Large intestine (tissue), 3 donors: ENCODE measurements at regions not wholly inside any gene's neighbourhood (a gene's known extent, or its start where the extent isn't known, plus 50 kb on each side); places are given as distances from the start of the nearest gene placed in this dataset.

Source experiments
- DNase-seq, 2 donors: peaks; one replicate each; pipeline versions ENCODE4 v3.0.0 to v3.0.0-alpha.2; 2013
- H3K27ac ChIP-seq: one replicate; pipeline ENCODE4 v1.5.1; 2013; ENCODE audit warnings: low read length
- H3K27me3 ChIP-seq: 2 replicates; pipeline ENCODE4 v1.6.1; 2013; ENCODE audit warnings: low read length; ENCODE audit not compliant: control insufficient read depth, insufficient read depth
- H3K36me3 ChIP-seq: 2 replicates; pipeline ENCODE4 v1.6.1; 2013; ENCODE audit warnings: low read length; ENCODE audit not compliant: control insufficient read depth, insufficient read depth
- H3K4me1 ChIP-seq: one replicate; pipeline ENCODE4 v1.6.1; 2013; ENCODE audit warnings: low read length; ENCODE audit not compliant: control insufficient read depth, insufficient read depth
- H3K4me3 ChIP-seq: one replicate; pipeline ENCODE4 v1.5.1; 2013; ENCODE audit warnings: low read length
- H3K9me3 ChIP-seq: one replicate; pipeline ENCODE4 v1.6.1; 2013; ENCODE audit warnings: mild to moderate bottlenecking, low read depth, low read length, moderate library complexity; ENCODE audit not compliant: control insufficient read depth
- WGBS: methylation state at CpG from one replicate; pipeline ENCODE4 v1.1.5; 2013; ENCODE audit warnings: low lambda C conversion rate; ENCODE audit not compliant: insufficient coverage; 5-methylcytosine and 5-hydroxymethylcytosine counted together

DNA sequence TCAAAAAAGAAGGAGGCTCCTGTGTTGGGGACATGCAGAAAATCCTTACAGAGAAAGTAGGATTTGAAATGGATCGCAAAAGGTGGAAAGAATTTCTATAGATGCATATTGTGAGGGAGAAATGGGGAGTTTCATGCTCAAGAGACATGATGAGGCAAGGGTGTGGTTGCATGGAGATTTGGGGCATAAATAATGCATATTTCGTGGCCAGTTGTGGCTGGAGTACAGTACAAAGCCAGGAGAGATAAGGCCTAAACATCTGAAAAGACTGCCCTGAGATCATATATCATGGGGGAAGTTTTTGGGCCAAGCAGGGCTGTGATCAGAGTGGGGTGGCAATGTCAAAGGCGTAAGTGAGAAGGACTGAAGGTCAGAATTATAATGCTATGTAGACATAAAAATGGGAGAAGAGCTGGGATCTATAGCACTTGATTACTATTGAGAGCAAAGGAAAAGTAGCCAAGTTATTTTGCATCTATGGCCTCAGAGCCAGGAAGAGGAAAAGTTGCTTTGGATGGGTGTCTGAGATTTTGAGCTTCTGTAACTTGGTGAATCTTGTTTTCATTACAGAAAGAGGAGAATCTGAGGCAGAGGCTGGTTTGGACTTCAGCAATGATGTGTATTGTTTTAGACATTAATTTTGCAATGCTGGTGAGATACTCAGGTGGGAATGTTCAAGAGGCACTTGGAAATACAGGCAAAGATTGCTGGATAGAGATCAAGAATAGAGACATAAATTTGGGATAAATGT, 166.6 kb downstream of the INHBA start:
- DNase-seq, result no peak
- no peak overlapping the region for H3K27ac ChIP-seq
- no peaks in the 10 kb centered on the region for H3K36me3 ChIP-seq
- no peaks in the 10 kb centered on the region for H3K9me3 ChIP-seq
- H3K4me1 ChIP-seq, result no peaks in the 10 kb centered on the region
- no peaks in the 10 kb centered on the region for H3K27me3 ChIP-seq
- no peak overlapping the region for H3K4me3 ChIP-seq
- WGBS, result 86% methylated on average over 2 of the region's 3 CpGs

DNA sequence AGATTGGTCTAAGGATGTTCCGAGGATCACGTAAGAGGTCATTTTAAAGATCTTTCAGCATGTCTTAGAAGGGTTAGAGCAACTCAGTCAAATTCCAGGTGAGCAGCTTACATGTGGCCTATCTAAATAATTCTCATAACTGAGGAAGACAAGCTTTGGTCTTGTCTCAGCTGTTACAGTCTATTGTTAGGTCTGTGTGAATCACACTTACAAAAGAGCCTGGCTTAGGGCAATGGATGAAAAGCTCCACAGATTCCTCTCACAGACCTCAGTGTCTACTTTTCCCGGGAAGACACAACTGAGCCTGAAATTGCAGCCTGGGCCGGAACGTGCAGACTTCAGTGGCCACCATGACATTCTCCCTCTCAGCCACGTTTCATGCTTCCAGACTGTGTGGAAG, 173.1 kb downstream of the INHBA start:
- no peak for DNase-seq
- Histone ChIP-seq H3K27ac (no peak overlapping the region), H3K4me1 (no peaks in the 10 kb centered on the region), H3K27me3 (no peaks in the 10 kb centered on the region), H3K9me3 (no peaks in the 10 kb centered on the region), H3K4me3 (no peak overlapping the region), H3K36me3 (no peaks in the 10 kb centered on the region)
- WGBS, result no CpG with 5 or more reads among the region's 6 CpGs

DNA sequence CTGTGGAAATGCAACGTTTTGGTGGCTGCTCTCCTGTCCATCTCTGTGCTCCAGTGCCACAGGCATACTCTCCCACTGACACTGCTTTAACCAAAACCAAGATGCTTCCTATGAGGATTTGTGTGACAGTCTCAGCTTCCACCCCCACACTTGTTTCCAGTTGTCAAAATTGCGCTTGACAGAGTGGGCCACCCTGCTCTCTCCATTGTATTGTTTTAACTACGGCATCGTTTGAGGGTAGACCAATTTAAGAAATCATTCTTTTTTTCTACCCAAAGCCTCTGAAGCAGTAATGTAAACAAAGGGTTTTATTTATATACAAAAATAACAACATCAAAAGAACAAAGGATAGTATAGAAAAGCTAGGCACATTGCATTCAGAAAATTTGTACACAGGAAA, 178.0 kb downstream of the INHBA start:
- Histone ChIP-seq H3K36me3 (no peaks in the 10 kb centered on the region), H3K9me3 (peaks cover 6% of the 10 kb centered on the region), H3K27ac (no peak overlapping the region), H3K27me3 (no peaks in the 10 kb centered on the region), H3K4me3 (no peak overlapping the region), H3K4me1 (no peaks in the 10 kb centered on the region)
- no CpG with 5 or more reads among the region's 4 CpGs for WGBS
- no peak for DNase-seq

DNA sequence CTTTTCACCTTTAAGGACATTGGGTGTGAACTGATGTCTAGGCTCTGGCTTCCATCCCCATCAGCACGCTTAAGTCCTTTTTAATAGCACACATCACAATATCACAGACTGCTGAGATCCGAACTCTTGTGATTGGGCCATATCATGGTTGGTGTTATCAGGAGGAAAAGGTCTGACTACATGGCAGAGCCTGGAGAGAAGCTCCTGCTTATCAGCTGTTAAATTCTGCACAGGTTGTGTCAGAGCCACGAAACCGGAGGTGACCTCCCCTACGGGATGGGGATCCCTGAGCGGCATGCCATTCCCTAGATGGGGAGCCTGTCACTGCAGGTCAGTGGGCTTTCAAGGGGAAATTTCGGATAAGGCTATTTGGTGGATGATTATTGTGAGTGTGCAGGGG, 182.4 kb downstream of the INHBA start:
- peaks cover 6% of the 10 kb centered on the region for H3K9me3 ChIP-seq
- H3K27ac ChIP-seq, result no peak overlapping the region
- H3K4me1 ChIP-seq, result no peaks in the 10 kb centered on the region
- DNase-seq, result no peak
- no peaks in the 10 kb centered on the region for H3K36me3 ChIP-seq
- no peak overlapping the region for H3K4me3 ChIP-seq
- no CpG with 5 or more reads among the region's 7 CpGs for WGBS
- H3K27me3 ChIP-seq, result no peaks in the 10 kb centered on the region

DNA sequence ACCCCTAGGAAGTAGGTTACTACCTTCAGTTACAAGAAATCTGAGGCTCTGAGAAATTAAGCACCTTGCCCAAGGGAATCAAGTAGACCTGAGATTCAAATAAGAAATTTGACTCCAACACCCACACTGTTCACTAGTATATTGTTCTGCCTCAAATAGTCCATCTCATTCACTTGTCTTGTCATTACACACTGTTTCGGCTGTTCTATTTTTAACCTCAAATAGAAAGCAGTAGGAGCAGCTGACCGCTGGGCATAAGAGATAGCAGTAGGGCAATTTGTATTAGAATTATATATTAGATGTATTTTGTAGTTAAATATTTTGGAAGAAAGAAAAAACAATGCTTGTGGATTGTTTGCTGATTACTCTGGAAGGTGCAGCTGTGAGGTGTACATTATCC, 185.1 kb downstream of the INHBA start:
- Histone ChIP-seq H3K27me3 (no peaks in the 10 kb centered on the region), H3K9me3 (peaks cover 6% of the 10 kb centered on the region), H3K4me3 (no peak overlapping the region), H3K4me1 (no peaks in the 10 kb centered on the region), H3K27ac (no peak overlapping the region), H3K36me3 (no peaks in the 10 kb centered on the region)
- WGBS, result 100% methylated on average over 1 of the region's 2 CpGs
- DNase-seq, result no peak

DNA sequence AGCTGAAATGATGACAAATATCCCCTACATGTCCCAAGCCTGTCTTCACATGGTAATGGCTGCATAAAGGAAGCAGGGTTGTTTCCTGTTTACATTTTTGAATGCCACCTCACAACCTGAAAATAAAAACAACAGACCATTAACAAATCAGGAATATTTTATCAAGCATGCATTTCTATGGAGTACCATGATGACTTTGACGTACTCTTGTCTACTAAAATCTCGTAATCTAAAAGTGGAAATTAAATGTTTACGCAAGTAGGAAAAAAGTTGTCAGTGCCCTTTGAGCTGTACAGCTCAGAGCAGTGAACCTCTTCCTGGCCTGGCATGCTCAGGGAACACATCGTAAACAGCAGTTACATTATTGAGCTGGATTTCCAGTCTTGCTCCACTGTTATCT, 194.1 kb downstream of the INHBA start:
- no peaks in the 10 kb centered on the region for H3K4me1 ChIP-seq
- no peaks in the 10 kb centered on the region for H3K27me3 ChIP-seq
- no peaks in the 10 kb centered on the region for H3K9me3 ChIP-seq
- H3K36me3 ChIP-seq, result no peaks in the 10 kb centered on the region
- 40% methylated on average over 1 of the region's 4 CpGs for WGBS
- H3K27ac ChIP-seq, result no peak overlapping the region
- no peak overlapping the region for H3K4me3 ChIP-seq
- DNase-seq, result no peak

DNA sequence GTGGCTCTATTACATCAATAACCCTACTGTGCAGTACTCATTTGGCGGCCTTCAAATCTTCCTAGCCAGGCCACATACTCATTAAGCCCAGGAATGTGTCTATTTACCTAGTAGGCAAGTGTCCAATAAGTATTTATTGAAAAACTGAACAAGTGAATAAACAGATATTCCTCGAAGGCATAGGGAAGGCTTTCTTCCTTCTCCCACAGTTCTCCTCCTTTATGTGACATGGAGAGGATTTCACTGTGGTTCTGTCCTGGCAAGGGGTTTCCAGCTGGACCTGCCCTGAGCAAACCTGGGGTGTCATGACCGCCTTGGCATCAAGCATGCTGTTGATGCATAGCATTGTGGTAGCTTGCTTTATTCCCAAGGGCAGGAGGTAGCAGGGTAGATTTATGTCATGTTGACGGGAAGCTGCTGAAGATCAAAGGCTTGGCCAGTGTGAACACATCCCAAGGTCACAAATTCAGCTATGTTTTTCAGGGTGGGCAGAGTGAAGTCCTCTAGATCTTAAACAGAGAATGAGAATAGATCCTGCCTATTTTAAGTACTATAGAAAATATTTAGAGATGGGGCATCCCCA, 195.1 kb downstream of the INHBA start:
- Histone ChIP-seq H3K27me3 (no peaks in the 10 kb centered on the region), H3K9me3 (no peaks in the 10 kb centered on the region), H3K4me3 (no peak overlapping the region), H3K36me3 (no peaks in the 10 kb centered on the region), H3K4me1 (no peaks in the 10 kb centered on the region), H3K27ac (no peak overlapping the region)
- no peak for DNase-seq
- no CpG with 5 or more reads among the region's 4 CpGs for WGBS

DNA sequence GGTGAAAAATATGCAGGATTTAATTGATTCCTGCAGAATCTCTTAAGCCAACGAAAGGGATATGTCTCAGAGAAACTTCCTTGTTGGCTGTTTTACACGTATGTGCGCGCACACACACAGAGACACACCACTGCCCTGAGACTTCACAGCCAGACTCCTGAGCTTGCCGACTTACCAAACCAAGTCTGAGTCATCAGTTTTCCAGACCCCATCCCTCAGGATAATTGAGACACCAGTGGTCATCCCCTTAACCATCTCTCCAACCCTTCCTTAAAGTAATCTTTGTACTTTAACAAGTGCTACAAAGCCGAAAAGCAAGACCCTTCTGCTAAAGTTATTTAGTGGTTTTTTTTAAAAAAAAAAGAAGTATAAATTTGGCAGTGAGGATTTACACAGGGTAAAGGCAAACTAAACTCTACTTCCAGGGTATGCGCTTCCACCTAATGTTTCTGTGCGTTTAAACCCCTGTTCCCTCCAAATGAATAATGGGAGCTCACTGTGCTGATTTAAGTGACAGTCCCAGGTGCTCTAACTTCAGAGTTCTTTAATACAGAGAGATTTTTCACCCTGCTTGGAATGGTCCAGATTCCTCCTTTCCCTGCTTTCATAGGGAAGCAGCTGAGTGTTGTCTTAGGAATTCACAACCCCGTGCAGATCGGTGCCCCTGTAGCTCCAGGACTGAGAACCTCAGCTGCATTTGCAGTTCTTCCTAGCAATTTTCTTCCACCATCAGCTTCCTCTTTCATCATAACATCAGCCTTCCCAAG, 198.5 kb downstream of the INHBA start:
- Histone ChIP-seq H3K4me1 (no peaks in the 10 kb centered on the region), H3K4me3 (no peak overlapping the region), H3K36me3 (no peaks in the 10 kb centered on the region), H3K9me3 (no peaks in the 10 kb centered on the region), H3K27me3 (no peaks in the 10 kb centered on the region), H3K27ac (no peak overlapping the region)
- no peak for DNase-seq
- 80% methylated on average over 1 of the region's 10 CpGs for WGBS

DNA sequence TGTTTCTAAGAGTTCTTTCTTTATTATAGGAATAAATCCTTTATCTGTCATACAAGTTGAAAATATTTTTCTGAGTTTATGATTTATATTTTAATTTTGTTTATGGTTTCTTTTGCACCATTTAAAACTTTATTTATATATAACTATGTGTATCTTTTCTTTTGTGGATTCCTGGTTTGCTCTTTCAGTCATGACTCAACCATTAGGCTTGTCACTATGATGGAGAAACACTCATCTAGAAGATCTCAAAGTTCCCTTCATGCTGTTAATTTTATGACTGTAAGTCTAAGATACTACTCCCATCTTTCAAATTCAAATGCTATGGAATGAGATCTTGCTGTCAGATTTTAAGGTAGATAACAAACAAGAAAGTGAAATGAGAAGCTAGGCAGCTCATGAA, 199.5 kb downstream of the INHBA start:
- Histone ChIP-seq H3K36me3 (no peaks in the 10 kb centered on the region), H3K9me3 (no peaks in the 10 kb centered on the region), H3K27ac (no peak overlapping the region), H3K4me1 (no peaks in the 10 kb centered on the region), H3K27me3 (no peaks in the 10 kb centered on the region), H3K4me3 (no peak overlapping the region)
- no peak for DNase-seq

DNA sequence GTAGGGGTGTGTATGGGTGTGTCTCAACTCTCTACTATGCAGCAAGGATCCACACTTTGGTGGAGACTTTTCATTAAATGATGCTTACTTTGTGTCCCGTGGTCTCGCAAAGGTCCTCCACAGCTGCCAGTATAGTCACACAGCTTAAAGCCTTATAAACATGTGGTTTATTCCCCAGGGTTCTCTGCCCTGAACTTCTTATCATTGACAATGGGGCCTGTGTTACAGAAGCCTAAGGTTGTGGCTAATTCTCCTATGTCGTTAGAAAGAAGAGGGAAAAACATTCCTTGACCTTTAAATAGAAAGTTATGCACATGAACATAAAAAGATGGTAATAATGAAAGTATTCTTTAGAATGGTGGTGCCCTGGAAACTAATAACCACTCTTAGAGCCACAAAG, 201.4 kb downstream of the INHBA start:
- Histone ChIP-seq H3K4me1 (no peaks in the 10 kb centered on the region), H3K36me3 (no peaks in the 10 kb centered on the region), H3K9me3 (no peaks in the 10 kb centered on the region), H3K4me3 (no peak overlapping the region), H3K27me3 (no peaks in the 10 kb centered on the region), H3K27ac (no peak overlapping the region)
- DNase-seq, result no peak
- 83% methylated on average over 1 of the region's 3 CpGs for WGBS
